GM12874 (cell line): ENCODE measurements at regions not wholly inside any gene's neighbourhood (a gene's known extent, or its start where the extent isn't known, plus 50 kb on each side); places are given as distances from the start of the nearest gene placed in this dataset.

Experiments used
- CTCF ChIP-seq: IDR thresholded peaks from 2 replicates; pipeline ENCODE4 v1.5.1; 2011; ENCODE audit warnings: low read depth, mild to moderate bottlenecking, control low read depth, low read length, moderate library complexity; ENCODE audit not compliant: insufficient read depth

- no peak for TF ChIP-seq CTCF
Measured at GRCh38 chr6:8820313-8820712, 385.0 kb upstream of the SLC35B3 start.

DNA sequence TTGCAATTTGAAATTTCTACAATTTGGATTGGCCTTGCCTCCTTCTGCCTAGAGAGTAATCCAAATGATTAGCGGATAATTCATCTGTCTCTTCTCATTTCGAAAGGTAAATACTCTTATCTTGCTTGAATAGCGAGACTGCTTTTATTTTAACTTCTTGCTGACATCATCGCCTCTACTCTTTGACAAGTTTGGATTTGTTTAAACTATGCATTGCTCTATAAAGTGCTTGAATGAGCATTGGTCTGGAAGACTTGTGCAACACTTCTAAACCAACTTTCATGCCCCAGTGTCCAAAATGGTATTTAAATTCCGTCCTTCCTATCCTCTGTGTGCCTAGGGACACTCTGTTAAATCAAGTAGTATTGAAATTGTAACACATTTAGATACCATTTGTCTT is 384.1 kb upstream of the SLC35B3 start:
- no peak for TF ChIP-seq CTCF

GRCh38 chr6:8814440-8815000 is 379.2 kb upstream of the SLC35B3 start:
- no peak for TF ChIP-seq CTCF

GRCh38 chr6:8810325-8810724 is 375.0 kb upstream of the SLC35B3 start:
- TF ChIP-seq CTCF = no peak

DNA sequence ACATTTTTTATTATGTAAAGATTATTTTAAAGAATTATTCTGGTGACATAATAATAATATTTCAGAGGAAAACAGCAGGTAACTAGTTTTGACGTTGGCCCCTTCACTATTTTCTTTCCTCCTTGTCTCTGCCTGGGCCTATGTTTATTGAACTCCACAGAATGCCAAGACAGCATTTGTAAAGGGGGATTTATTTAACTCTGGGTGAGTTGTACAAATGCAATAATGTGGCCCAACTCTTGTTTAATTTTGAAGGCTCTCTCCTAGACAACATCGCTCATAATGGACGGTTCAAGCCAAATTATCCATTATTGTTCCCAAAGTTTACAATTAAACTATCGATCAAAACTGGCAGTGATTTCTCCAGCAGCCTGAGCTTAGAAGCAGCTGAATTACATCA is 374.3 kb upstream of the SLC35B3 start:
- TF ChIP-seq CTCF = no peak

- no peak for TF ChIP-seq CTCF
Measured at GRCh38 chr6:8803181-8803760, 367.9 kb upstream of the SLC35B3 start.

GRCh38 chr6:8794420-8794819 is 359.1 kb upstream of the SLC35B3 start:
- TF ChIP-seq CTCF = no peak
